Calu3 (cell line): ENCODE measurements at regions not wholly inside any gene's neighbourhood (a gene's known extent, or its start where the extent isn't known, plus 50 kb on each side); places are given as distances from the start of the nearest gene placed in this dataset.

ENCODE experiments used
- BruUV-seq: library from RNA; stranded (reverse); fragments of 400-500 nt; replicated peaks from 2 replicates; lab custom pipeline; 2021; lab: Mats Ljungman, UMichigan
- CTCF ChIA-PET: fragments of 300-600 bp; sonication (Branson Sonifier 250); formaldehyde crosslinking; loops from one replicate; lab custom pipeline; 2022; ENCODE audit warnings: antibody characterized with exemption; lab: Charles Lee
- DNase-seq: peaks from one replicate; pipeline ENCODE4 v3.0.0; 2022
- H3K27ac Mint-ChIP-seq: one replicate; pipeline ENCODE4 v1.8.0; 2022; ENCODE audit warnings: mixed read lengths; ENCODE audit not compliant: unreplicated experiment
- H3K27me3 Mint-ChIP-seq: one replicate; pipeline ENCODE4 v1.8.0; 2022; ENCODE audit warnings: mixed read lengths; ENCODE audit not compliant: unreplicated experiment
- H3K36me3 Mint-ChIP-seq: one replicate; pipeline ENCODE4 v1.8.0; 2022; ENCODE audit warnings: mild to moderate bottlenecking, moderate library complexity, mixed read lengths; ENCODE audit not compliant: insufficient read depth, unreplicated experiment
- H3K4me1 Mint-ChIP-seq: one replicate; pipeline ENCODE4 v1.8.0; 2022; ENCODE audit warnings: mild to moderate bottlenecking, low read depth, mixed read lengths; ENCODE audit not compliant: unreplicated experiment
- H3K4me3 Mint-ChIP-seq: one replicate; pipeline ENCODE4 v1.8.0; 2022; ENCODE audit warnings: mild to moderate bottlenecking, low read depth, moderate library complexity, mixed read lengths; ENCODE audit not compliant: unreplicated experiment
- H3K9me3 Mint-ChIP-seq: one replicate; pipeline ENCODE4 v1.8.0; 2022; ENCODE audit warnings: low read depth, mixed read lengths; ENCODE audit not compliant: unreplicated experiment
- intact Hi-C: fragments of 100-400 bp; cut with micrococcal nuclease; formaldehyde crosslinking; loops from one replicate; pipeline ENCODE4 v1.10.0; 2022; ENCODE audit not compliant: unreplicated experiment
- TF ChIP-seq, protein P1 (sequence below): fragments of 200-600 bp; IDR thresholded peaks from one replicate; pipeline ENCODE4 v1.8.0; 2022; ENCODE audit warnings: antibody characterized with exemption; ENCODE audit not compliant: unreplicated experiment

DNA sequence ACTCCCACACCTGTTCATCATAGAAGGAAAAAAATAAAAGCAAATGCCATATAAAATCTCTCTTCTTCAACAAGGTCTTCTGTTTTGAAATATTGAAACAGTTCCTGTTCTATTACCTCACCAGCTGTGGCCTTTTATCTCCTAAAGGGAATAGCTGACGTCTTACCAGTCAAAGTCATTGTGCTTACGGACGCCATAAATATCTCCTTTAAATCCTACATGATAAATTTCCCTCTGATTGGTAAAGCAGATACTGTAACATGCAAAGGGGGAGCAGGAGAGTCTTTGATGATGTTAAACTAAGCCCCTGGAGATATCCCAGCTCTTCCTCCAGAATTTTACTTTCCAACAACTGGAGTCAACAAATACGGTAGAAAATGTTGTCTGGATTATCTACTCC, 168.4 kb downstream of the ZC3H11B start:
- no TSS peak for BruUV-seq
- TF ChIP-seq, protein P1, sequence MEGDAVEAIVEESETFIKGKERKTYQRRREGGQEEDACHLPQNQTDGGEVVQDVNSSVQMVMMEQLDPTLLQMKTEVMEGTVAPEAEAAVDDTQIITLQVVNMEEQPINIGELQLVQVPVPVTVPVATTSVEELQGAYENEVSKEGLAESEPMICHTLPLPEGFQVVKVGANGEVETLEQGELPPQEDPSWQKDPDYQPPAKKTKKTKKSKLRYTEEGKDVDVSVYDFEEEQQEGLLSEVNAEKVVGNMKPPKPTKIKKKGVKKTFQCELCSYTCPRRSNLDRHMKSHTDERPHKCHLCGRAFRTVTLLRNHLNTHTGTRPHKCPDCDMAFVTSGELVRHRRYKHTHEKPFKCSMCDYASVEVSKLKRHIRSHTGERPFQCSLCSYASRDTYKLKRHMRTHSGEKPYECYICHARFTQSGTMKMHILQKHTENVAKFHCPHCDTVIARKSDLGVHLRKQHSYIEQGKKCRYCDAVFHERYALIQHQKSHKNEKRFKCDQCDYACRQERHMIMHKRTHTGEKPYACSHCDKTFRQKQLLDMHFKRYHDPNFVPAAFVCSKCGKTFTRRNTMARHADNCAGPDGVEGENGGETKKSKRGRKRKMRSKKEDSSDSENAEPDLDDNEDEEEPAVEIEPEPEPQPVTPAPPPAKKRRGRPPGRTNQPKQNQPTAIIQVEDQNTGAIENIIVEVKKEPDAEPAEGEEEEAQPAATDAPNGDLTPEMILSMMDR, result no peak
- H3K9me3 Mint-ChIP-seq, result no peaks in the 10 kb centered on the region
- H3K27ac Mint-ChIP-seq, result no peak overlapping the region
- no peaks in the 10 kb centered on the region for H3K36me3 Mint-ChIP-seq
- CTCF ChIA-PET, result no interaction called here
- no peak for DNase-seq
- no peak overlapping the region for H3K4me3 Mint-ChIP-seq
- H3K4me1 Mint-ChIP-seq, result peaks cover 12% of the 10 kb centered on the region
- no peaks in the 10 kb centered on the region for H3K27me3 Mint-ChIP-seq
- intact Hi-C loops, result no loop called here

DNA sequence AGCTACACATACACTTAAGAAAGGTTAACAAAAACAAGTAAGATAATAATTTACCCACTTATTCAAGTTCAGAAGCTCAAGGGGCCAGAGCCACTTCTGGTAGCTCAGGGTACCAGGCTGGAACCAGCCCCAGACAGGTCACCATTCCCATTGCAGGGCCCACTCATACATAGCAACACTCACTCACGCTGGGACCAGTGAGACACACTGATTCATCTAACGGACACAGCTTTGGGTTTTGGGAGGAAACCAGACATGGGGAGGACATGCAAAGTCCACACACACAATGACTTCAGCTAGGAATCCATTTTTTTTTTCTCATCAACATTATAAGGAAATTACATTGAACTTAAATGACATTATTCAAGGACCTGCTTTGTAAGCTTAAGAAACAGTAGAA, 169.1 kb downstream of the ZC3H11B start:
- Mint-ChIP-seq H3K4me1 (peaks cover 12% of the 10 kb centered on the region), H3K27ac (no peak overlapping the region), H3K9me3 (no peaks in the 10 kb centered on the region), H3K4me3 (no peak overlapping the region), H3K36me3 (no peaks in the 10 kb centered on the region), H3K27me3 (no peaks in the 10 kb centered on the region)
- CTCF ChIA-PET, result interaction anchor here (0.6 to 0.7 kb wide), 2 partner anchors 64 to 500 kb away, joined by 3 read pairs; no protein-coding TSS in a partner anchor
- TF ChIP-seq, protein P1, result no peak
- no TSS peak for BruUV-seq
- DNase-seq, result no peak
- intact Hi-C loops, result no loop called here

DNA sequence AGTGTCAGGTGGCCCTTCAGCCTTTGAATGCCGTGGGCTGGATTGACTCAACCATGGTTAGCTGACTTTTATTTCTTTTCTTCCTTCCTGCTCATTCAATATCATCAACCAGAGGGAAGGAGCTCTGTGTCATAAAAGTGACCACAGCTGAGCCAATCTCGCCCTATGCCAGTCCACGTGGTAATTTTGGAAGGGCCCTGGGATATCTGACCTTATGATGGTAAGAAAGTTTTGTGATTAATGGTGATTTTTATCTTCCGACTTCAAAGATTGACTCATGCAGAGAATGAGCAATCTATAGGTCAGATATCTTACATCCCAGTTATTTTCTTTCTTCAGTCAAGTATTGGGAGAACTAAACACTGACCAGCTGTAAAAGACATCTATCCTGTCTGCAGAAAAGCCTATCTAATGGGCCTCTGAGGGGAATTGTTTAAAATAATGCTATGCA, 170.3 kb downstream of the ZC3H11B start:
- Mint-ChIP-seq H3K4me3 (no peak overlapping the region), H3K27me3 (no peaks in the 10 kb centered on the region), H3K27ac (no peak overlapping the region), H3K9me3 (no peaks in the 10 kb centered on the region), H3K4me1 (peaks cover 12% of the 10 kb centered on the region), H3K36me3 (no peaks in the 10 kb centered on the region)
- no peak for DNase-seq
- BruUV-seq, result no TSS peak
- CTCF ChIA-PET, result no interaction called here
- TF ChIP-seq, protein P1, result no peak
- intact Hi-C loops, result no loop called here

DNA sequence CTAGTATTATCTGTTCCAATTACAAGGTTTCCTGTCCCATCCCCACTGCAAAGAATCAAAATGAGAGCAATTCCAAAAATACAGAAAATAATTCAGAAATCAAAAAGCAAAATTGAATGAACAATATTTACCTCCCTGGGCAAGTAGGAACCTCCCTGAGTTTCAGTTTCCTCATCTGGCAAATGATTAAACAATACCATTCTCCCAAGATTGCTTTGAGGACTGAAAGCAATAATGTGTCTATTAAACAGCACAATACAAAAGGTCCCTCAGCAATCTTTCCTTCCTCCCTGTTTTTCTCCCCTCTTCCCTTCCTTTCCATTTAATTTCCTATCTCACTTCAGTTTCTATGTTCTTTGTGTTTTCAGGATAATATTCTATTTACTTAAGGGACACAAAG, 171.0 kb downstream of the ZC3H11B start:
- intact Hi-C loops, result no loop called here
- Mint-ChIP-seq H3K27me3 (no peaks in the 10 kb centered on the region), H3K4me1 (peaks cover 12% of the 10 kb centered on the region), H3K4me3 (no peak overlapping the region), H3K36me3 (no peaks in the 10 kb centered on the region), H3K27ac (no peak overlapping the region), H3K9me3 (no peaks in the 10 kb centered on the region)
- BruUV-seq, result no TSS peak
- DNase-seq, result no peak
- CTCF ChIA-PET, result no interaction called here
- TF ChIP-seq, protein P1, result no peak
